Esophagus (tissue), 2 donors: ENCODE measurements at regions not wholly inside any gene's neighbourhood (a gene's known extent, or its start where the extent isn't known, plus 50 kb on each side); places are given as distances from the start of the nearest gene placed in this dataset.

Experiments
- H3K27ac ChIP-seq, 2 donors: one replicate each; pipeline ENCODE4 v1.5.1; 2013; ENCODE audit warnings: low read depth in 2 of 2, mild to moderate bottlenecking in 2 of 2, inconsistent platforms in 1 of 2, low read length in 1 of 2, moderate library complexity in 1 of 2
- H3K27me3 ChIP-seq, 2 donors: one replicate each; pipeline ENCODE4 v1.6.1; 2013; ENCODE audit warnings: low read length in 2 of 2, control low read depth in 1 of 2, mild to moderate bottlenecking in 1 of 2; ENCODE audit not compliant: insufficient read depth in 2 of 2, control insufficient read depth in 1 of 2
- H3K36me3 ChIP-seq, 2 donors: one replicate each; pipeline ENCODE4 v1.6.1; 2013; ENCODE audit warnings: low read length in 1 of 2; ENCODE audit not compliant: control insufficient read depth in 2 of 2, insufficient read depth in 2 of 2
- H3K4me1 ChIP-seq, 2 donors: one replicate each; pipeline ENCODE4 v1.6.1; 2013; ENCODE audit warnings: low read length in 1 of 2; ENCODE audit not compliant: control insufficient read depth in 2 of 2, insufficient read depth in 2 of 2
- H3K4me3 ChIP-seq, 2 donors: one replicate each; pipeline ENCODE4 v1.5.1; 2013; ENCODE audit warnings: low read length in 2 of 2, mild to moderate bottlenecking in 2 of 2, low read depth in 1 of 2, moderate library complexity in 1 of 2
- H3K9me3 ChIP-seq, 2 donors: one replicate each; pipeline ENCODE4 v1.6.1; 2013; ENCODE audit warnings: mild to moderate bottlenecking in 2 of 2, low read depth in 1 of 2, low read length in 1 of 2, moderate library complexity in 1 of 2; ENCODE audit not compliant: control insufficient read depth in 2 of 2, insufficient read depth in 1 of 2
- WGBS, 2 donors: extraction: QIAGEN DNeasy Blood & Tissue Kit; methylation state at CpG; one replicate each; pipeline ENCODE4 v1.1.7; 2013; 5-methylcytosine and 5-hydroxymethylcytosine counted together
- donor health status: healthy with polysubstance abuse.
- donor health status: Bipolar disorder and iron deficiency.

GRCh38 chr4:10188400-10189004, 71.9 kb upstream of the WDR1 start:
- WGBS, 2 donors = 90 to 93% methylated on average over 2 of the region's 2 CpGs
- H3K27ac ChIP-seq = no peak overlapping the region
- H3K4me3 ChIP-seq = no peak overlapping the region
- H3K27me3 ChIP-seq = no peaks in the 10 kb centered on the region
- no peaks in the 10 kb centered on the region for H3K9me3 ChIP-seq
- H3K4me1 ChIP-seq = no peaks in the 10 kb centered on the region
- no peaks in the 10 kb centered on the region for H3K36me3 ChIP-seq

- no peaks in the 10 kb centered on the region for H3K36me3 ChIP-seq
- H3K27ac ChIP-seq = no peak overlapping the region
Observed at GRCh38 chr4:10186228-10187214, 69.9 kb upstream of the WDR1 start.

DNA sequence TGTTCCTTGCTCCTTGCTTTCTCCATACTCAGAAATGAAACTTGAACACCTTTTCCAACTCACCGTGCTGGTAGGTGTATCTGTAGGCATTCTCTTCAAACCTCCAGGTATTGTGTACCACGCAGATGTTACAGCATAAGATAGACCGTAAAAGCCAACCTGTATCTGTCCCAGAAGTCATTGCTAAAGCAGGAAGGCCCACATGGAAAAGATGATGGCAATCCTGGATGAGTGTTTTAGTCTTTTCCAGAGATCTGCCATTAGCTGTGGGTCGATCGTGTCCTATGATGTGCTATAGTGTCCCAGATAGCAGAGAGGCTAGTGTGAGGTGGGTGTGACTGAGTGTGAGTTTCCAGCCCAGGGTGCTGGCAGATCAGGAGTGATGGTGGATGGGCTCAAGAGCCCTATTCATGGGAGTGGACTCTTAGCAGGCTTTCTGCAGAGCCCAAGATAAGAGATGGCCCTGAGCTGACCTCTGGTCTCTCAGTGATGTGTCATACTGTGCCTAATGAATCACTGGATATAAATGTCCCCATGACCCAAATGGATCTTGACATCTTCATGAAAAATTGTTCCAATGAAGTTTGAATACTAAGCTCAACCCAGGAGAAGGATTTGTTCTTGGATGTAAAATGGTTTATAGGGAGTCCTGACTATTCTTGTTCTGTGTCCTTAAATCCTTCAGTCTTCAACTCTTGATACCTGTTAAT, 69.1 kb upstream of the WDR1 start:
- no peaks in the 10 kb centered on the region for H3K4me1 ChIP-seq

More at GRCh38 chr4:10186228-10187214, 69.9 kb upstream of the WDR1 start:
- no peaks in the 10 kb centered on the region for H3K27me3 ChIP-seq
- H3K4me1 ChIP-seq = no peaks in the 10 kb centered on the region
- H3K9me3 ChIP-seq = no peaks in the 10 kb centered on the region
- WGBS, 2 donors = 36 to 39% methylated on average over 3 of the region's 3 CpGs
- H3K4me3 ChIP-seq = no peak overlapping the region

DNA sequence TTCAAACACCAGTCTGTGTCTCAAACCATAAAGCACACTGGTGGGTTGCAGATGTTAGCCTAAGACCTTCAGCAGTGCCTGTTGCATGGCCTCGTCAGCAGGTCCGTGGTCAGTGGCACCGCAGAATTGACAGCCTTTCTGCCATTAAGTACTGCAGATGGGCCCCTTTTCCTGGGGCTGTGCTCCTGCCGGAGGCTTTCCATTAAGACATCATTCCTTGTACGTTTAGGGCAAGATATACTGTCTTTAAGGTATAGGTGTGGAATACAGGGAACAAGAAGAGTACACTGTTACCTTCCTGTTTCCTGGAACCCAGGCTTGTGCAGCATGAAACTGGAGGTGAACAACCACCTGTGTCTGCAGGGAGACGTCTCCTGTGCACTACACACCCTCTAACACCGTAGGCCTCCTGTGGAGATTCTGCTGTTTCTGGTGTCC, 67.9 kb upstream of the WDR1 start:
- no peaks in the 10 kb centered on the region for H3K36me3 ChIP-seq
- H3K4me1 ChIP-seq = no peaks in the 10 kb centered on the region
- no peak overlapping the region for H3K4me3 ChIP-seq
- no peaks in the 10 kb centered on the region for H3K27me3 ChIP-seq
- H3K9me3 ChIP-seq = no peaks in the 10 kb centered on the region
- no peak overlapping the region for H3K27ac ChIP-seq
- WGBS, 2 donors = 84% methylated on average over 7 of the region's 7 CpGs

More for the DNA sequence above, 69.1 kb upstream of the WDR1 start:
- no peak overlapping the region for H3K27ac ChIP-seq
- no peaks in the 10 kb centered on the region for H3K9me3 ChIP-seq
- 81 to 88% methylated on average over 5 of the region's 5 CpGs for WGBS, 2 donors
- H3K36me3 ChIP-seq = no peaks in the 10 kb centered on the region
- H3K4me3 ChIP-seq = no peak overlapping the region
- no peaks in the 10 kb centered on the region for H3K27me3 ChIP-seq

DNA sequence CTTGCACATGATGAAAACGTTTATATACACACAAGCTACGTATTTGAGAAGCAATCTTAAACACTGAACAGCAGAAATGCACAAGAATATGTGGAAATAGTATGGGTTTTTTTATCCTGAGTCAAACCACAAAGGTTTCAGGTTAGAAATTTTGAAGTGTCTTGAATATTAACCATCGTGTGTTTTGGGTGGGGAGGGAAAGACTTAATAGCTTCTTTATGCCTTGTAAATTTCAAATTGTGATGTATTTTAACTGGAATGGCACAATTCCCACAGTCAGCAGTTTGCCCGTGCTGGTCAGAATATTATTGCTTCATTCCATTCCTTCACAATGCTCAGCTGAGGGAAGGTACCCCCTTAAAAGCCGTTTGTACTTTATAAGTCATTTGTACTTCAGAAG, 67.4 kb upstream of the WDR1 start:
- Histone ChIP-seq H3K4me3 (no peak overlapping the region), H3K36me3 (no peaks in the 10 kb centered on the region), H3K9me3 (no peaks in the 10 kb centered on the region), H3K4me1 (no peaks in the 10 kb centered on the region), H3K27me3 (no peaks in the 10 kb centered on the region), H3K27ac (no peak overlapping the region)
- WGBS, 2 donors = 47 to 52% methylated on average over 5 of the region's 5 CpGs

DNA sequence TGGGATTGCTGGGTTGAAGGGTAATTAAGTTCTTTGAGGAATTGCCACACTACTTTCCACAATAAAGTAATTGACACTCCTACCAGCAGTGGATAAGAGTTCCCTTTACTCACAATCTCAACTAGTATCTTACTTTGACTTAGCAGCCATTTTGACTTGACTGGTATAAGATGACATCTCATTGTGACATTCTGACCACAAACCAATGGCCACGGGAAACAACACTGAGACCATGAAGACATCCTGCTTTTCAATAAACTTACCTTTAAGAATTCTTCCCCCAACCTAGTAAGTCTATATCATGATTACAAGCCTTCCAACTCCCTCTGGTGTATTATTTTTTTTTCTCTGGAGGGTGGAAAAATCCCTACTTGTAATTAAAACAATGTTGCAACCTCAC, 66.9 kb upstream of the WDR1 start:
- H3K27ac ChIP-seq = no peak overlapping the region
- H3K36me3 ChIP-seq = no peaks in the 10 kb centered on the region
- 63 to 68% methylated on average over 1 of the region's 1 CpG for WGBS, 2 donors
- no peak overlapping the region for H3K4me3 ChIP-seq
- H3K9me3 ChIP-seq = no peaks in the 10 kb centered on the region
- H3K27me3 ChIP-seq = no peaks in the 10 kb centered on the region
- H3K4me1 ChIP-seq = no peaks in the 10 kb centered on the region

DNA sequence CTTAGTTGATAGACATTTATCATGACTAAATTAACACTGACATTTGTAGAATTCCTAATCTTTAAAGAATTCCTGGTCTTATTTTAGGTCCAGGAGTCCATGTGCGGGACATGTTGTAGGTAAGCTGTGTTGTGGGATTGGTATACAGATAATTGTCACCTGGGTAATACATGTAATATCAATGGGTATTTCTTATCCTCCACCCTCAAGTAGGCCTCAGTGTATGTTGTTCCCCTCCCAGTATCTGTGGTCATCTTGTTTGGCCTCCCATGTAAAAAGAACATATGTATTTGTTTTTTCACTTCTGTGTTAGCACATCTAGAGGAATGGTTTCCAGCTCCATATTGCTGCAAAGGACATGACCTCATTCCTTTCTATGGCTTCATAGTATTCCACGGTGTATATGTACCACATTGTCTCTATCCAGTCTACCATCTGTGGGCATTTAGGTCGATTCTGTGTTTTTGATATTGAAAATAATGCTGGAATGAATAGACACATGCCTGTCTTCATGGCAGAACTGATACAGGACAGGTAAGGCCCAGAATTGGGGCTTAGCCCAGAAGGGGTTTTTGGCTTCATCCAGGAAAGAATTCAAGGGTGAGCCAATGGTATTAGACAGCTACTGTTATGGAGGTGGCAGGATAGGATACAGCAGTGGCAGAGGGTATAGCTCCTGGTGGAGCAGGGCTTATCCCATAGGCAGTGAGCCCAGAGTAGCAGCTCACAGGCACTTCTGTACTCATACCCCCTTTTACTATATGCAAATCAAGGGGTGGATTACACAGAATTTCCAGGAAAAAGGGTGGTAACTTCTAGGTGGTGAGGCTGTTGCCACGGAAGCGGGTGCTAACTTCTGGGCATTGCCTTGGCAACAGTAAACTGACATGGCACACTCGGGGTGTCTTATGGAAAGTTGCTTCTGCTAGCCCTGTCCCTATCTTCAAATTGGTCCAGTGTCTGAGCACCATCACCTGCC, 66.1 kb upstream of the WDR1 start:
- H3K27me3 ChIP-seq = no peaks in the 10 kb centered on the region
- no peak overlapping the region for H3K4me3 ChIP-seq
- no peak overlapping the region for H3K27ac ChIP-seq
- no peaks in the 10 kb centered on the region for H3K36me3 ChIP-seq
- WGBS, 2 donors = 71 to 77% methylated on average over 6 of the region's 6 CpGs
- H3K9me3 ChIP-seq = no peaks in the 10 kb centered on the region
- H3K4me1 ChIP-seq = no peaks in the 10 kb centered on the region

DNA sequence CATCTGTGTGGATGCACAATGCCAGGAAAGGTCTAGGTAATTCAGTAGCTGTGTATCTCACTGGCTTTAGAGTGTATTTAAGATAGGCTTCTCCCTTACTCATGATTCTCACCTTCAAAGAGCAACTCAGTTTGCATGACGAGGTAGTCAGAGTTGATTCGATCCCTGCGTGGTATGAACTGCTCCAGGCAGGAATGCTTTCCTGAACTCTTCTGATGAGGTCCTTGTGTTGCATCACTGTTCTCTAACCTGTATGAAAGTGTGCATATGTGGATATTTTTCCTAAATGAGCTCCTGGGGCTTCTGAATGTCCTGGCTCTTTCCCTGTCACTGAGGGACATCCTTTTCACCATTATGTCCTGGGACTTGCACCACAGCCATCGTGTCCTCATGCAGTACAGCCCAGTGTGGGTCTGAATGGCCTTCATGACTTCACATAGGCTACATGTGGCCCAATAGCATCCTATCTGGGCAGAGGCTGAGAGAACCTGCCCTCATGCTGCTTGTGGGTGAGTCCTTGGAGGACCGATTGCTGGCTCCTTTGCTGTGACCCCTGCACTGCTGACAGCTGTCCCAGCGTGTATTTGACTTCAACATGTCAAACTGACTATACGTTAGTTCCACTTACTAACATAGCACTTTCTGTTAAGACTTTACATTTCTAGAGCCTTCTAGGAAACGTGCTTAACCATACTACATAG, 65.3 kb upstream of the WDR1 start:
- WGBS, 2 donors = 84 to 89% methylated on average over 8 of the region's 8 CpGs
- Histone ChIP-seq H3K36me3 (no peaks in the 10 kb centered on the region), H3K4me1 (no peaks in the 10 kb centered on the region), H3K27ac (no peak overlapping the region), H3K27me3 (no peaks in the 10 kb centered on the region), H3K9me3 (no peaks in the 10 kb centered on the region), H3K4me3 (no peak overlapping the region)
